ENCODE measurements at regions not wholly inside any gene's neighbourhood (a gene's known extent, or its start where the extent isn't known, plus 50 kb on each side); places are given as distances from the start of the nearest gene placed in this dataset.

- TF ChIP-seq CTCF (IDR thresholded peaks at IDR 0.05): no peak
- no peak for TF ChIP-seq EZH2 (IDR thresholded peaks at IDR 0.05; ENCODE audit: borderline replicate concordance, insufficient read depth, low read depth, low read length, poor library complexity, severe bottlenecking)
These were observed 272.7 kb downstream of the RPS24 start for GRCh38 chr10:78306358-78306757.
